Liver (tissue), 3 donors: ENCODE measurements at regions not wholly inside any gene's neighbourhood (a gene's known extent, or its start where the extent isn't known, plus 50 kb on each side); places are given as distances from the start of the nearest gene placed in this dataset.

Experiments
- EGR1 ChIP-seq, 2 donors: IDR thresholded peaks; 2 replicates each; pipeline ENCODE4 v1.6.1; 2016 to 2018; ENCODE audit warnings: antibody characterized with exemption in 2 of 2, low read depth in 2 of 2
- FOXA1 ChIP-seq: IDR thresholded peaks from 2 replicates; pipeline ENCODE4 v1.6.1; 2016; ENCODE audit warnings: antibody characterized with exemption
- JUND ChIP-seq, 2 donors: IDR thresholded peaks; 2 replicates each; pipeline ENCODE4 v1.6.1; 2016; ENCODE audit warnings: antibody characterized with exemption in 2 of 2
- NR2F2 ChIP-seq: IDR thresholded peaks from 2 replicates; pipeline ENCODE4 v1.6.1; 2016; ENCODE audit warnings: antibody characterized with exemption
- RAD21 ChIP-seq, 2 donors: IDR thresholded peaks; 2 replicates each; pipeline ENCODE4 v1.6.1; 2016; ENCODE audit warnings: antibody characterized with exemption in 2 of 2, mild to moderate bottlenecking in 2 of 2
- RXRA ChIP-seq, 2 donors: IDR thresholded peaks; 2 replicates each; pipeline ENCODE4 v1.6.1; 2017 to 2018; ENCODE audit warnings: antibody characterized with exemption in 2 of 2, mild to moderate bottlenecking in 1 of 2
- SP1 ChIP-seq: IDR thresholded peaks from 2 replicates; pipeline ENCODE4 v1.6.1; 2018; ENCODE audit warnings: antibody characterized with exemption, mild to moderate bottlenecking
- TAF1 ChIP-seq: conservative IDR thresholded peaks from 2 replicates; pipeline ENCODE4 v1.6.1; 2016; ENCODE audit warnings: antibody characterized with exemption, mild to moderate bottlenecking
- TF ChIP-seq, protein P1 (sequence below): fragments of 150-350 bp; IDR thresholded peaks from 2 replicates; pipeline ENCODE4 v1.5.1; 2017; ENCODE audit warnings: improper control_type of control experiment, low read depth, low read length; ENCODE audit not compliant: missing input control
- TF ChIP-seq, protein P2 (sequence below): IDR thresholded peaks from 2 replicates; pipeline ENCODE4 v1.6.1; 2016; ENCODE audit warnings: antibody characterized with exemption, mild to moderate bottlenecking
- TF ChIP-seq, protein P3 (sequence below): IDR thresholded peaks from 2 replicates; pipeline ENCODE4 v1.6.1; 2016; ENCODE audit warnings: antibody characterized with exemption
- TF ChIP-seq, protein P4 (sequence below): IDR thresholded peaks from 2 replicates; pipeline ENCODE4 v1.6.1; 2016; ENCODE audit warnings: antibody characterized with exemption
- donor health status: healthy.
- donor health status: healthy.

DNA sequence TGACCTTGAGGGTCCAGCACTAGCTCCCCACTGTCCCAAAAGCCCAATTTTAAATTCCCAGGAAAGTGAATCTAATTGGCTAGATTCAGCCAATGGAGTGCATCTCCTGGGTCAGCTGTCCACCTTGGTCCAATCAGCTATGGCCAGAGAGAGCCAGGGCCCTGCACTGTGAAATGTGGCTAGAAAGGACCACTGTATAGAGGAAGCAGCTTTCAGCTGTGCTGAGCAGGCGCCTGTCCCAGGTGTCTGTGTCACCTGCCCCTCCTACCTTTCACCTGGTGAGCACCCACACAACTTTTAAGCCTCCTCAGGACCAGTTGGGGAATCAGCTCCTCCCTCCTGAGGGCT is 186.2 kb downstream of the DRD1 start:
- TF ChIP-seq, protein P1, sequence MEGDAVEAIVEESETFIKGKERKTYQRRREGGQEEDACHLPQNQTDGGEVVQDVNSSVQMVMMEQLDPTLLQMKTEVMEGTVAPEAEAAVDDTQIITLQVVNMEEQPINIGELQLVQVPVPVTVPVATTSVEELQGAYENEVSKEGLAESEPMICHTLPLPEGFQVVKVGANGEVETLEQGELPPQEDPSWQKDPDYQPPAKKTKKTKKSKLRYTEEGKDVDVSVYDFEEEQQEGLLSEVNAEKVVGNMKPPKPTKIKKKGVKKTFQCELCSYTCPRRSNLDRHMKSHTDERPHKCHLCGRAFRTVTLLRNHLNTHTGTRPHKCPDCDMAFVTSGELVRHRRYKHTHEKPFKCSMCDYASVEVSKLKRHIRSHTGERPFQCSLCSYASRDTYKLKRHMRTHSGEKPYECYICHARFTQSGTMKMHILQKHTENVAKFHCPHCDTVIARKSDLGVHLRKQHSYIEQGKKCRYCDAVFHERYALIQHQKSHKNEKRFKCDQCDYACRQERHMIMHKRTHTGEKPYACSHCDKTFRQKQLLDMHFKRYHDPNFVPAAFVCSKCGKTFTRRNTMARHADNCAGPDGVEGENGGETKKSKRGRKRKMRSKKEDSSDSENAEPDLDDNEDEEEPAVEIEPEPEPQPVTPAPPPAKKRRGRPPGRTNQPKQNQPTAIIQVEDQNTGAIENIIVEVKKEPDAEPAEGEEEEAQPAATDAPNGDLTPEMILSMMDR: no peak
- TF ChIP-seq RAD21 (IDR thresholded peaks at IDR 0.05) (no peak), JUND (IDR thresholded peaks at IDR 0.05) (no peak), SP1 (no peak), NR2F2 (no peak), EGR1 (IDR thresholded peaks at IDR 0.05; ENCODE audit: low read depth in 2 of 2) (no peak), TAF1 (no peak), FOXA1 (no peak), RXRA (IDR thresholded peaks at IDR 0.05) (no peak)
- TF ChIP-seq, protein P2, sequence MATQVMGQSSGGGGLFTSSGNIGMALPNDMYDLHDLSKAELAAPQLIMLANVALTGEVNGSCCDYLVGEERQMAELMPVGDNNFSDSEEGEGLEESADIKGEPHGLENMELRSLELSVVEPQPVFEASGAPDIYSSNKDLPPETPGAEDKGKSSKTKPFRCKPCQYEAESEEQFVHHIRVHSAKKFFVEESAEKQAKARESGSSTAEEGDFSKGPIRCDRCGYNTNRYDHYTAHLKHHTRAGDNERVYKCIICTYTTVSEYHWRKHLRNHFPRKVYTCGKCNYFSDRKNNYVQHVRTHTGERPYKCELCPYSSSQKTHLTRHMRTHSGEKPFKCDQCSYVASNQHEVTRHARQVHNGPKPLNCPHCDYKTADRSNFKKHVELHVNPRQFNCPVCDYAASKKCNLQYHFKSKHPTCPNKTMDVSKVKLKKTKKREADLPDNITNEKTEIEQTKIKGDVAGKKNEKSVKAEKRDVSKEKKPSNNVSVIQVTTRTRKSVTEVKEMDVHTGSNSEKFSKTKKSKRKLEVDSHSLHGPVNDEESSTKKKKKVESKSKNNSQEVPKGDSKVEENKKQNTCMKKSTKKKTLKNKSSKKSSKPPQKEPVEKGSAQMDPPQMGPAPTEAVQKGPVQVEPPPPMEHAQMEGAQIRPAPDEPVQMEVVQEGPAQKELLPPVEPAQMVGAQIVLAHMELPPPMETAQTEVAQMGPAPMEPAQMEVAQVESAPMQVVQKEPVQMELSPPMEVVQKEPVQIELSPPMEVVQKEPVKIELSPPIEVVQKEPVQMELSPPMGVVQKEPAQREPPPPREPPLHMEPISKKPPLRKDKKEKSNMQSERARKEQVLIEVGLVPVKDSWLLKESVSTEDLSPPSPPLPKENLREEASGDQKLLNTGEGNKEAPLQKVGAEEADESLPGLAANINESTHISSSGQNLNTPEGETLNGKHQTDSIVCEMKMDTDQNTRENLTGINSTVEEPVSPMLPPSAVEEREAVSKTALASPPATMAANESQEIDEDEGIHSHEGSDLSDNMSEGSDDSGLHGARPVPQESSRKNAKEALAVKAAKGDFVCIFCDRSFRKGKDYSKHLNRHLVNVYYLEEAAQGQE: no peak
- TF ChIP-seq, protein P3, sequence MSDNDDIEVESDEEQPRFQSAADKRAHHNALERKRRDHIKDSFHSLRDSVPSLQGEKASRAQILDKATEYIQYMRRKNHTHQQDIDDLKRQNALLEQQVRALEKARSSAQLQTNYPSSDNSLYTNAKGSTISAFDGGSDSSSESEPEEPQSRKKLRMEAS: no peak
- TF ChIP-seq, protein P4, sequence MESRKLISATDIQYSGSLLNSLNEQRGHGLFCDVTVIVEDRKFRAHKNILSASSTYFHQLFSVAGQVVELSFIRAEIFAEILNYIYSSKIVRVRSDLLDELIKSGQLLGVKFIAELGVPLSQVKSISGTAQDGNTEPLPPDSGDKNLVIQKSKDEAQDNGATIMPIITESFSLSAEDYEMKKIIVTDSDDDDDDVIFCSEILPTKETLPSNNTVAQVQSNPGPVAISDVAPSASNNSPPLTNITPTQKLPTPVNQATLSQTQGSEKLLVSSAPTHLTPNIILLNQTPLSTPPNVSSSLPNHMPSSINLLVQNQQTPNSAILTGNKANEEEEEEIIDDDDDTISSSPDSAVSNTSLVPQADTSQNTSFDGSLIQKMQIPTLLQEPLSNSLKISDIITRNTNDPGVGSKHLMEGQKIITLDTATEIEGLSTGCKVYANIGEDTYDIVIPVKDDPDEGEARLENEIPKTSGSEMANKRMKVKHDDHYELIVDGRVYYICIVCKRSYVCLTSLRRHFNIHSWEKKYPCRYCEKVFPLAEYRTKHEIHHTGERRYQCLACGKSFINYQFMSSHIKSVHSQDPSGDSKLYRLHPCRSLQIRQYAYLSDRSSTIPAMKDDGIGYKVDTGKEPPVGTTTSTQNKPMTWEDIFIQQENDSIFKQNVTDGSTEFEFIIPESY: no peak
